ENCODE measurements at regions not wholly inside any gene's neighbourhood (a gene's known extent, or its start where the extent isn't known, plus 50 kb on each side); places are given as distances from the start of the nearest gene placed in this dataset.
"Not testable (repeated sequence)": the region's sequence is repeated elsewhere in the genome, so short reads cannot be mapped to it uniquely, and the experiment has no call there.

DNA sequence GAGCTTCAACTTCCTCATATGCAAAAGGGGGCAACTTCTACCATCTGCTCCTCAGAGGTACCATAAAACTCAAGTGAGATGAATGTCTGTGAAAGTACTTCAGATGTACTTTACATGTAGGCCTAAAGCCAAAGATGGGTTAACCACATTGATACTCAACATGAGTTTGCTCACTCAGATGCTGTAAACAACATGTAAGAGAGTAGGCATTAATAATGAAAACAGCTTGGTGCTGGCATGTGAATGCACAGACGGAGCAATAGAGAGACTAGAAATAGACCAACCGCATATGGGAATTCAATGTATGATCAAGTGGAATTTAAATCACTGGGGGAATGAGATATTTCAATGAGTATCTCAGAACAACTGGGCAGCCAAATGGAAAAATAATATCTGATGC, 143.8 kb upstream of the CDYL start:
- FAIRE-seq, result no peak

DNA sequence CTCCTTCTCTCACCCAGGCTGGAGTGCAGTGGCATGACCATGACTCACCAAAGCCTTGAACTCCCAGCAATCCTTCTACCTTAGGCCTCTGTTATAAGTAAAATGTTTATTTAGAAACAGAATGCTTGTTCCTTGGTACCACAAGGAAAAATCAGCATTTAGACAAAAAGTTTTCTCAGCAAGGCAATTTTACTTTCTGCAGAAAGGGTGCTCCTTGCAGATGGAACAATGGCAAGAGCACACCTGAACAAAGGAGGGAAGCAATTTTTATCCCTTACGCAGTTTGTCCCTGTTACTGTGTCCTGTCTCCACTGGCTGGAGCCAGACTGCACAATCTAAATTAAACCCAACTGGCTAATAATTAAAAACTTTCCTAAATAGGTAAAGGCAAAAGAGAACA, 146.4 kb upstream of the CDYL start:
- DNase-seq (ENCODE audit: extremely low spot score, insufficient read length, low read depth); FAIRE-seq: not testable (repeated sequence)

More for the DNA sequence above, 143.8 kb upstream of the CDYL start:
- no peak for DNase-seq (ENCODE audit: extremely low spot score, insufficient read length, low read depth)

- FAIRE-seq, result no peak
- no peak for DNase-seq (ENCODE audit: extremely low spot score, insufficient read length, low read depth)
Measured at GRCh38 chr6:4625557-4625956, 150.6 kb upstream of the CDYL start.

DNA sequence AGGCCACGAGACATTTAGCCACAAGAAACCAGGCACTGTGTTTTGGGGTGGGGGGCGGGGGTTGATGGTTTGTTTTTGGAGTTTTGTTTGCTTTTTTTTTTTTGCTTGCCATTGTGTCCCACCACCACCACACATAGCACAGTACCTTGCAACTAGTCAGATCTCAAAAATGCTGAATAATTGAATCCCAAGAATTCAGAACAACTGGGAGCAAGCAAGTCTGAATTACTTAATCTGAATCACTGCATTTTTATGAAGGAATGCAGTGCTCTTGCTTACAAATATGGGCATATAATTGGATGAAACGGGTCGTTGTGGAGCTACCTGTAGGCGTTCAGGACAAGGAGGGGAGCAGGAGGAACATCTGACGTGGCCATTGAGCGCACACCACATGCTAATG, 151.5 kb upstream of the CDYL start:
- FAIRE-seq (no peak), DNase-seq (ENCODE audit: extremely low spot score, insufficient read length, low read depth) (no peak)

DNA sequence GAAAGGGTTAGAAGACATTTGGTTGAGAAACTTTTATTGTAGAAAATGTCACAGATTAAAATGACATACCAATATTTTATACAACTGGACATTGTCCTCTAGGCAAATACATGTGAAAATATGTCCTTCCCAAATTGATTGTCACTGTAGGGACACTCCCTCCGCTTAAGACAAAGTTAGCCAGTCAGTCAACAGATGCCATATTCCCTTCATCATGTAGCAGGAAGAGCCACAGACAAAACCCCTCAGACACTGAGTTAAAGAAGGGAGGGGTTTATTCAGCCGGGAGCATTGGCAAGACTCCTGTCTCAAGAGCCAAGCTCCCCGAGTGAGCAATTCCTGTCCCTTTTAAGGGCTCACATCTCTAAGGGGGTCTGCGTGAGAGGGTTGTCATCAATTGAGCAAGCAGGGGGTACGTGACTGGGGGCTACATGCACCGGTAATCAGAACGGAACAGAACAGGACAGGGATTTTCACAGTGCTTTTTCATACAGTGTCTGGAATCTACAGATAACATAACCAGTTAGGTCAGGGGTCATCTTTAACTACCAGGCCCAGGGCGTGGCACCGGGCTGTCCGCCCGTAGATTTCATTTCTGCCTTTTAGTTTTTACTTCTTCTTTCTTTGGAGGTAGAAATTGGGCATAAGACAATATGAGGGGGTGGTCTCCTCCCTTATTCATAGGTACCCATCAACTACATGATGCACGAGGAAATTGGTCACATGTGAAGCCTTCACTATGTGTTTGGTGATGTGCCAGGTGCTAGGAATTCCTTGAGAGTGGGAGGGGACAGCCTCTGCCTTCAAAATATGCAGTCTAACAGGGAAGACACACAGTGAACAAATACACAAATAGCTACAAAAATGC, 155.7 kb upstream of the CDYL start:
- no peak for FAIRE-seq
- DNase-seq (ENCODE audit: extremely low spot score, insufficient read length, low read depth), result no peak

DNA sequence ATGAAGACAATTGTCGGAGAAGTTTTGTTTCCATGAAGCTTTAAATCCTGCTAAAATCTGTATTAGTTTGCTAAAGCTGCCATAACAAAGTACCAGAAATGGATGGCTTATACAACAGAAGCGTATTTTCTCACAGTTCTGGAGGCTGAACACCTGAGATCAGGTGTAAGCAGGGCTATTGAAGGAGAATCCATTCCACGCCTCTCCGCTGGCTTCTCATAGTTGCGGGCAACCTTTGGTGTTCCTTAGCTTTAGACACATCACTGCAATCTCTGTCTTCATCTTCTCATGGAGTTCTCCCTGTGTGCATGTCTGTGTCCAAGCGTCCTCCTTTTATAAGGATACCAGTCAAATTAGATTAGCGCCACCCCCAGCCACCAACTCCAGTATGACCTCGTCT, 159.9 kb upstream of the CDYL start:
- FAIRE-seq (no peak), DNase-seq (ENCODE audit: extremely low spot score, insufficient read length, low read depth) (no peak)

DNA sequence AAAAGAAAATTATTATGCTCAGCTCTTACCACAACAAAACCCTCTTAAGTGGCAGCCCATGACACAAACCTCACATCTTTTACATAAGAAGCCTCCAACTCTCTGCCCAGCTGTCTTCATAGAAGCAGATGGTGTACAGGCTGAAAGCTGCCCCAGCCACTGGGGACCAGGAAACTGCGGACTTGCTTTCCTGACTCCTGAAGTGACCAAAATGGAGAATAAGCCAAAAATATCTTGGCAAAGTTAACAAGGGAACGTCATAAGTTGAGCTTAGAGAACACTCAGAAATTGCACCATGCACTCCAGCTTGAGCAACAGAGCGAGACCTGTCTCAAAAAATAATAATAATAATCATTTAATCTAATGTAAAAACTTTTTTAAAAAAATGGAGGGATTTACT, 160.3 kb upstream of the CDYL start:
- no peak for FAIRE-seq
- DNase-seq (ENCODE audit: extremely low spot score, insufficient read length, low read depth), result no peak

DNA sequence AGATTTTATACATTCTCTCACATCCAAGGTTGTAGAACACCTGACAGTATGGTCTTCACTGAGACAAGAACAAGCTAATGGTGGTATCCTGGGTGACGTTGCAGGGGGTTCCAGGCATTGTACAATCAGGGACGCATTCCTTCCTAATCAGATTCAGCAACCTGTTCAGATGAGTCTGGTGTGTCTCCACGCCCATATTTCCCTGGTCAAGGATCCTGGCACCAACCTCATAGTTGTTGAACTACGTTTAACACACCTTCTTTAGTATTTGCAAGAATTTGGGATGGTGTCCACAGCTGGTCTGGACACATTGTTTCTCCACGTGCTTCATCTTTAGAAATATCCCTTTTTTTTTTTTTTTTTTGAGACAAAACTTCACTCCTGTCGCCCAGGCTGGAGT, 161.0 kb upstream of the CDYL start:
- DNase-seq (ENCODE audit: extremely low spot score, insufficient read length, low read depth) (no peak), FAIRE-seq (no peak)

- no peak for FAIRE-seq
- no peak for DNase-seq (ENCODE audit: extremely low spot score, insufficient read length, low read depth)
Measured at GRCh38 chr6:4614637-4615036, 161.6 kb upstream of the CDYL start.

- FAIRE-seq (no peak), DNase-seq (ENCODE audit: extremely low spot score, insufficient read length, low read depth) (no peak)
Measured at GRCh38 chr6:4613795-4614194, 162.4 kb upstream of the CDYL start.

GRCh38 chr6:4613381-4613780, 162.8 kb upstream of the CDYL start:
- DNase-seq (ENCODE audit: extremely low spot score, insufficient read length, low read depth), result no peak
- FAIRE-seq, result no peak

DNA sequence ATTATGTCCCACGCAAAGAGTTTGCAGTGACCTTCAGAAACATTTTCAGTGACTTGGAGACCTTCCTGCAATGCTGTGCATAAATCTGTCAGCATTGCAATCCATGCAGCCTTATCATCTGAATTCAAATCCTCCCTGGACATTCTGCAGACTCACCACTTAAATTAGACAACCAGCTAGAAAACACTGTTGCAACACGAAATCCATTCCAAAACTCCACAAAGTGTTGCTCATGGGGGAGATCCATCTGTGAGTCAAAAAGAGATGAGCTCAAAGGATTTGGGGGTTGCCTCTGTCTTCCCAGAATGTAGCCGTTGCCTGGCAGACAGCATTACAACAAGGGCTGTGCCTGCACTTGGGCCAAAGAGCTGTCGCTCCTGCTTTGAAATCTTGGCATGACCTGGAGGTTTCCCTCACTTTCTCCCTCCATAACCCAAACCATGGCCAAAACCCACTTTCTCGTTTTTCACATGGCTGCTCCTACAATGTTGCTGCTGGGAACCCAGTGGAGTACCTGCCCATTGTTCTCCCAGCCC, 163.5 kb upstream of the CDYL start:
- DNase-seq (ENCODE audit: extremely low spot score, insufficient read length, low read depth), result no peak
- no peak for FAIRE-seq

DNA sequence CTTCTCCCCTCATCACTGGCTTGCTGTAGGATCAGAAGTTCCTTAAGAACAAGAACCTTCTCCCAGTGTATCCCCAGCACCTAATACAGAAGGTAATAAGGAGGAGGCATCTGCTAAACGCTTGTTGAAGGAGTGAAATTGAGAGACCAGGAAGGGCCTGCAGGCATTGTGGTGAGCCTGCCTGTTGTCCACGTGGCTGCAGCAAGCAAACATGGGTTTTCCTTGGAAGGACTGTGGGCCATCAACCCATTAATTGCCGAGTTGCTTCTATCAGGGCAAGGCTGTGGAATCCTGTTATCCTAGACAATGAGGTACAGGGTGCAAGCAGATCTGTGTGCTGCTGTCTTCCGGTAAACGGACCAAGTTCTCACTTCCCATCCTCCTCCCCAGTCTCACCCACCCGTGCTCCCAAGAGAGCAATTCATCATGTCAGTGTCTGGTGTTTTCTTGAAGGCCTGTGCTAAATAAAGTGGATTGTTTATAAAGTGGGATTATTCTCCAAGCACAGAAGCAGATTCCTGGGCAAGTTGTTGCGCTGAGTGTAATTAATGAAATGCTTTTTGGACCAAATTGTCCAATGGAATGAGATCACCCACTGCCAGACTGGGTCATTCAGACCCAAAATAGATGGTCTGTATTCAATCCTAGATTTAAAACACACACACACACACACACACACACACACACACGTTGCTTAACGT, 164.6 kb upstream of the CDYL start:
- DNase-seq (ENCODE audit: extremely low spot score, insufficient read length, low read depth) (no peak), FAIRE-seq (no peak)

DNA sequence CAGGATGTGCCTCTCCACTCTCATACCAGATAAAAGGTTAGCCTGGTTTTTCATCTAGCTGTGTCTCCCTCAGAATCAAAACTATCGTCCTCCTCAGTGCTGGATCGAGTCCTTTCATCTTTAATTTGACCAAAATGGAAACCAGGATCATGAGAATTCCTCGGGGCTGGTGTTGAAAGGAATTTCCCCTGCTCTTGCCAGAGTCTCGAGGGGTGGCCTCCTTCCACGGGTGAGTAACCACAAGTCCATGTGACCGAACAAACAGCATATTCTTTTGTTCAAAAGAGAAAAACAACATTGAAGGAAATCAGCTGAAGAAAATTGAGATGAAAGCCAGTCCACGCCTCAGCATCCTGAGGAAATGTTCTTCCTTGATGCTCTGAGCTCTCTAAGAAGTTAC, 165.9 kb upstream of the CDYL start:
- FAIRE-seq, result no peak
- DNase-seq (ENCODE audit: extremely low spot score, insufficient read length, low read depth), result no peak

GRCh38 chr6:4608361-4609115, 167.7 kb upstream of the CDYL start:
- FAIRE-seq (no peak), DNase-seq (ENCODE audit: extremely low spot score, insufficient read length, low read depth) (no peak)

DNA sequence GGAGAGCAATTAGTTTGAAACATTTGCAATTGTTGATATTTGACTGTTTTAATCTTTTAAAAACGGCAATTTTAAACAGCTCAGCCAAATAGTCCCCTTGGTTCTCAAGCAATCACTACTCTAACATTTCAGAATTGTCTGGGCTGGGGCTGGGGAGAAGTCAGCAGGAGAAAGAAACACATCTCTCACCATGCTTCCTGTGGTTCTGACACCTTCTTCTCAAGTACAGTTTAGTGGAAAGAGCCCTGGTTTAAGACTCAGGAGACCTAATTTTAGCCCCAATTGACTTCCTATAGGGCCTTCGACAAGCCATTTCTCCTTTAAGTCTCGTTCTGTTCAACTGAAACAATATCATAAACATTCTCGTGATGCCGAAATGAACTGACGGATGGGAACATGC, 168.4 kb upstream of the CDYL start:
- no peak for FAIRE-seq
- no peak for DNase-seq (ENCODE audit: extremely low spot score, insufficient read length, low read depth)

- DNase-seq (ENCODE audit: extremely low spot score, insufficient read length, low read depth) (no peak), FAIRE-seq (no peak)
Measured at GRCh38 chr6:4606821-4607704, 169.1 kb upstream of the CDYL start.

GRCh38 chr6:4606016-4606415, 170.2 kb upstream of the CDYL start:
- no peak for FAIRE-seq
- DNase-seq (ENCODE audit: extremely low spot score, insufficient read length, low read depth), result no peak

- FAIRE-seq (no peak), DNase-seq (ENCODE audit: extremely low spot score, insufficient read length, low read depth) (no peak)
Measured at GRCh38 chr6:4603856-4604369, 172.3 kb upstream of the CDYL start.
